GM21423 (cell line): ENCODE measurements at regions not wholly inside any gene's neighbourhood (a gene's known extent, or its start where the extent isn't known, plus 50 kb on each side); places are given as distances from the start of the nearest gene placed in this dataset.
"Not testable (repeated sequence)": the region's sequence is repeated elsewhere in the genome, so short reads cannot be mapped to it uniquely, and the experiment has no call there.

ENCODE experiments used
- ATAC-seq: cut with Tn5 transposase; IDR thresholded peaks from one replicate; pipeline ENCODE4 v1.9.1; 2021; ENCODE audit warnings: mild to moderate bottlenecking, moderate library complexity; ENCODE audit not compliant: unreplicated experiment

- no peak for ATAC-seq
Measured at GRCh38 chr13:74554569-74555275, 420.5 kb upstream of the KLF12 start.

- peak; percentile 80 for ATAC-seq
Measured at GRCh38 chr13:74550039-74550438, 415.8 kb upstream of the KLF12 start.

GRCh38 chr13:74536649-74537048 lies 402.4 kb upstream of the KLF12 start:
- ATAC-seq: not testable (repeated sequence)

- no peak for ATAC-seq
Measured at GRCh38 chr13:74533226-74533625, 399.0 kb upstream of the KLF12 start.

GRCh38 chr13:74530011-74530410 lies 395.8 kb upstream of the KLF12 start:
- ATAC-seq: no peak

- ATAC-seq: no peak
Measured at GRCh38 chr13:74528734-74529513, 394.7 kb upstream of the KLF12 start.

- ATAC-seq: no peak
Measured at GRCh38 chr13:74523057-74523456, 388.9 kb upstream of the KLF12 start.

GRCh38 chr13:74511523-74511922 lies 377.3 kb upstream of the KLF12 start:
- ATAC-seq: no peak

GRCh38 chr13:74487091-74487722 lies 353.0 kb upstream of the KLF12 start:
- ATAC-seq: no peak

- no peak for ATAC-seq
Measured at GRCh38 chr13:74485757-74486156, 351.6 kb upstream of the KLF12 start.

- ATAC-seq: no peak
Measured at GRCh38 chr13:74479124-74479523, 344.9 kb upstream of the KLF12 start.

GRCh38 chr13:74476788-74477187 lies 342.6 kb upstream of the KLF12 start:
- no peak for ATAC-seq

GRCh38 chr13:74476365-74476764 lies 342.2 kb upstream of the KLF12 start:
- no peak for ATAC-seq

GRCh38 chr13:74466864-74467263 lies 332.7 kb upstream of the KLF12 start:
- no peak for ATAC-seq

GRCh38 chr13:74466020-74466419 lies 331.8 kb upstream of the KLF12 start:
- no peak for ATAC-seq

GRCh38 chr13:74465271-74465670 lies 331.1 kb upstream of the KLF12 start:
- no peak for ATAC-seq

- ATAC-seq: no peak
Measured at GRCh38 chr13:74464670-74465069, 330.5 kb upstream of the KLF12 start.

GRCh38 chr13:74461011-74461410 lies 326.8 kb upstream of the KLF12 start:
- ATAC-seq: no peak

GRCh38 chr13:74452881-74453280 lies 318.7 kb upstream of the KLF12 start:
- no peak for ATAC-seq

GRCh38 chr13:74452176-74452575 lies 318.0 kb upstream of the KLF12 start:
- no peak for ATAC-seq

- ATAC-seq: no peak
Measured at GRCh38 chr13:74450964-74451363, 316.8 kb upstream of the KLF12 start.

- no peak for ATAC-seq
Measured at GRCh38 chr13:74450525-74450845, 316.3 kb upstream of the KLF12 start.
